H9 (cell line): ENCODE measurements at regions not wholly inside any gene's neighbourhood (a gene's known extent, or its start where the extent isn't known, plus 50 kb on each side); places are given as distances from the start of the nearest gene placed in this dataset.

Experiments used
- DNase-seq: peaks from one replicate; pipeline ENCODE4 v3.0.0-alpha.2; 2017
- H2AFZ ChIP-seq: one replicate; pipeline ENCODE4 v1.6.1; 2013; ENCODE audit warnings: mild to moderate bottlenecking, low read length, control low read depth, moderate library complexity
- H2AK5ac ChIP-seq: 2 replicates; pipeline ENCODE4 v1.6.1; 2013; ENCODE audit warnings: low read length, control low read depth, mixed read lengths; ENCODE audit not compliant: insufficient read length
- H2BK120ac ChIP-seq: one replicate; pipeline ENCODE4 v1.6.1; 2013; ENCODE audit warnings: low read depth, mild to moderate bottlenecking, low read length, control low read depth, inconsistent platforms; ENCODE audit not compliant: poor library complexity, severe bottlenecking
- H2BK12ac ChIP-seq: 2 replicates; pipeline ENCODE4 v1.6.1; 2013; ENCODE audit warnings: low read length, control low read depth, mixed read lengths, low read depth; ENCODE audit not compliant: insufficient read length
- H2BK15ac ChIP-seq: 2 replicates; pipeline ENCODE4 v1.6.1; 2013; ENCODE audit warnings: low read depth, low read length, control low read depth
- H2BK20ac ChIP-seq: one replicate; pipeline ENCODE4 v1.6.1; 2013; ENCODE audit warnings: low read depth, mild to moderate bottlenecking, low read length, control low read depth, inconsistent platforms; ENCODE audit not compliant: poor library complexity, severe bottlenecking
- H2BK5ac ChIP-seq: 2 replicates; pipeline ENCODE4 v1.6.1; 2013; ENCODE audit warnings: low read length, control low read depth, mixed read lengths; ENCODE audit not compliant: insufficient read length
- H3K14ac ChIP-seq: 2 replicates; pipeline ENCODE4 v1.6.1; 2013; ENCODE audit warnings: low read length, control low read depth; ENCODE audit not compliant: insufficient read depth
- H3K18ac ChIP-seq: 2 replicates; pipeline ENCODE4 v1.6.1; 2013; ENCODE audit warnings: low read depth, mild to moderate bottlenecking, mixed read lengths, low read length, control low read depth; ENCODE audit not compliant: insufficient read length
- H3K23ac ChIP-seq: 2 replicates; pipeline ENCODE4 v1.6.1; 2013; ENCODE audit warnings: low read length, control low read depth, mixed read lengths, low read depth; ENCODE audit not compliant: insufficient read length
- H3K23me2 ChIP-seq: 2 replicates; pipeline ENCODE4 v1.6.1; 2013; ENCODE audit warnings: low read depth, mild to moderate bottlenecking, mixed read lengths, low read length, control low read depth; ENCODE audit not compliant: insufficient read length, poor library complexity, severe bottlenecking
- H3K27ac ChIP-seq: 2 replicates; pipeline ENCODE4 v1.5.1; 2013; ENCODE audit warnings: low read length, control low read depth, mixed read lengths, low read depth; ENCODE audit not compliant: insufficient read length
- H3K27me3 ChIP-seq: 2 replicates; pipeline ENCODE4 v1.6.1; 2013; ENCODE audit warnings: low read length, control low read depth, inconsistent platforms; ENCODE audit not compliant: insufficient read depth
- H3K4ac ChIP-seq: 2 replicates; pipeline ENCODE4 v1.6.1; 2013; ENCODE audit warnings: low read depth, mild to moderate bottlenecking, control low read depth, inconsistent platforms, low read length, moderate library complexity
- H3K4me1 ChIP-seq: 2 replicates; pipeline ENCODE4 v1.6.1; 2013; ENCODE audit warnings: low read length, control low read depth, inconsistent platforms; ENCODE audit not compliant: insufficient read depth
- H3K4me2 ChIP-seq: 2 replicates; pipeline ENCODE4 v1.6.1; 2013; ENCODE audit warnings: low read length, control low read depth, mixed read lengths; ENCODE audit not compliant: insufficient read length, insufficient read depth
- H3K56ac ChIP-seq: 2 replicates; pipeline ENCODE4 v1.6.1; 2013; ENCODE audit warnings: low read depth, mild to moderate bottlenecking, mixed read lengths, low read length, control low read depth; ENCODE audit not compliant: insufficient read length
- H3K79me1 ChIP-seq: 2 replicates; pipeline ENCODE4 v1.6.1; 2013; ENCODE audit warnings: low read depth, mild to moderate bottlenecking, moderate library complexity, low read length, control low read depth, inconsistent platforms; ENCODE audit not compliant: insufficient read depth, poor library complexity, severe bottlenecking
- H3K79me2 ChIP-seq: 2 replicates; pipeline ENCODE4 v1.6.1; 2013; ENCODE audit warnings: low read length, control low read depth, inconsistent platforms; ENCODE audit not compliant: insufficient read depth
- H3K9ac ChIP-seq: 2 replicates; pipeline ENCODE4 v1.6.1; 2013; ENCODE audit warnings: low read length, control low read depth, mixed read lengths; ENCODE audit not compliant: insufficient read length; ENCODE audit errors: extremely low read depth
- H3K9me3 ChIP-seq: one replicate; pipeline ENCODE4 v1.6.1; 2013; ENCODE audit warnings: low read depth, low read length, inconsistent platforms; ENCODE audit not compliant: control insufficient read depth
- H3T11ph ChIP-seq: one replicate; pipeline ENCODE4 v1.6.1; 2013; ENCODE audit warnings: mild to moderate bottlenecking, low read length, control low read depth, inconsistent platforms
- H4K20me1 ChIP-seq: one replicate; pipeline ENCODE4 v1.6.1; 2013; ENCODE audit not compliant: control insufficient read depth, insufficient read length, insufficient read depth
- H4K5ac ChIP-seq: 2 replicates; pipeline ENCODE4 v1.6.1; 2013; ENCODE audit warnings: low read depth, mild to moderate bottlenecking, mixed read lengths, low read length, control low read depth; ENCODE audit not compliant: insufficient read length
- H4K8ac ChIP-seq: replicated peaks from 2 replicates; pipeline ENCODE4 v1.6.1; 2013; ENCODE audit warnings: low read length, control low read depth, mixed read lengths, low read depth; ENCODE audit not compliant: insufficient read length
- H4K91ac ChIP-seq: 2 replicates; pipeline ENCODE4 v1.6.1; 2013; ENCODE audit warnings: low read depth, mild to moderate bottlenecking, moderate library complexity, mixed read lengths, low read length, control low read depth; ENCODE audit not compliant: insufficient read length
- H3K27ac Mint-ChIP-seq, 3 experiments: 2 replicates in 2 of 3; 3 replicates in 1 of 3; pipeline ENCODE4 v1.8.0; 2020 to 2021; ENCODE audit warnings: mixed read lengths in 3 of 3, mild to moderate bottlenecking in 1 of 3, moderate library complexity in 1 of 3
- H3K27me3 Mint-ChIP-seq: 2 replicates; pipeline ENCODE4 v1.8.0; 2021; ENCODE audit warnings: low read depth, mild to moderate bottlenecking, moderate library complexity, mixed read lengths
- H3K36me3 Mint-ChIP-seq, 3 experiments: 2 replicates in 2 of 3; 3 replicates in 1 of 3; pipeline ENCODE4 v1.8.0; 2020 to 2021; ENCODE audit warnings: low read depth in 3 of 3, mixed read lengths in 3 of 3; ENCODE audit not compliant: insufficient read depth in 1 of 3
- H3K4me1 Mint-ChIP-seq, 2 experiments: 2 replicates each; pipeline ENCODE4 v1.8.0; 2020; ENCODE audit warnings: mixed read lengths in 2 of 2
- H3K4me3 Mint-ChIP-seq, 2 experiments: 2 replicates in 1 of 2; 3 replicates in 1 of 2; pipeline ENCODE4 v1.8.0; 2020 to 2021; ENCODE audit warnings: mild to moderate bottlenecking in 2 of 2, mixed read lengths in 2 of 2, moderate library complexity in 1 of 2
- H3K9me3 Mint-ChIP-seq, 2 experiments: 2 replicates in 1 of 2; 3 replicates in 1 of 2; pipeline ENCODE4 v1.8.0; 2020; ENCODE audit warnings: mild to moderate bottlenecking in 2 of 2, mixed read lengths in 2 of 2, moderate library complexity in 1 of 2
- CTCF ChIP-seq: fragments of 200-600 bp; sonication (generic); conservative IDR thresholded peaks from 3 replicates; pipeline ENCODE4 v1.8.0; 2021; ENCODE audit warnings: antibody characterized with exemption, mild to moderate bottlenecking
- WGBS: extraction: QIAGEN DNeasy Blood & Tissue Kit; methylation state at CpG from one replicate; pipeline ENCODE4 v1.1.7; 2013; ENCODE audit warnings: missing lambda C conversion rate, low lambda C conversion rate, mixed read lengths; ENCODE audit not compliant: insufficient read length; ENCODE audit errors: extremely low coverage; 5-methylcytosine and 5-hydroxymethylcytosine counted together

- no peaks in the 10 kb centered on the region for H3K27me3 Mint-ChIP-seq
- Histone ChIP-seq H3K4me2 (no peak overlapping the region), H3K23me2 (no peaks in the 10 kb centered on the region), H3T11ph (no peak overlapping the region), H3K79me1 (no peaks in the 10 kb centered on the region), H2BK12ac (no peak overlapping the region), H4K8ac (no peak overlapping the region), H2BK120ac (no peak overlapping the region), H2AFZ (no peak overlapping the region), H3K4me1 (peaks cover 3% of the 10 kb centered on the region; the same call in 1 of the 2 replicates), H4K5ac (no peak overlapping the region), H3K79me2 (no peaks in the 10 kb centered on the region), H3K23ac (no peak overlapping the region), H2BK15ac (no peak overlapping the region), H3K27me3 (no peaks in the 10 kb centered on the region), H3K14ac (no peak overlapping the region), H4K20me1 (no peaks in the 10 kb centered on the region), H3K9me3 (no peaks in the 10 kb centered on the region), H2BK20ac (no peak overlapping the region), H3K56ac (no peak overlapping the region), H3K4ac (no peak overlapping the region), H3K9ac (no peak overlapping the region), H4K91ac (no peak overlapping the region), H3K27ac (no peak overlapping the region), H3K18ac (no peak overlapping the region), H2AK5ac (no peak overlapping the region), H2BK5ac (no peak overlapping the region)
- H3K27ac Mint-ChIP-seq = peak overlapping the region; percentile 89 to 97 (median 96); a peak in 4 of 7 replicates
- H3K4me1 Mint-ChIP-seq = peaks cover 17 to 25% of the 10 kb centered on the region in 2 experiments
- no peak overlapping the region; a peak in 1 of 5 replicates for H3K4me3 Mint-ChIP-seq
- H3K9me3 Mint-ChIP-seq = peaks cover 0 to 6% of the 10 kb centered on the region in 2 experiments; a peak in 2 of 5 replicates
- TF ChIP-seq CTCF = no peak
- no peak for DNase-seq
- H3K36me3 Mint-ChIP-seq = no peaks in the 10 kb centered on the region
- WGBS = no CpG with 5 or more reads among the region's 1 CpG
These were observed 450.6 kb upstream of the TENM3 start for GRCh38 chr4:181792641-181793040.
